Stomach (tissue), 8 donors: ENCODE measurements at regions not wholly inside any gene's neighbourhood (a gene's known extent, or its start where the extent isn't known, plus 50 kb on each side); places are given as distances from the start of the nearest gene placed in this dataset.

Source experiments
- DNase-seq, 2 donors: peaks; one replicate each; pipeline versions ENCODE4 v3.0.0 to v3.0.0-alpha.2; 2013 to 2019
- H3K27ac ChIP-seq, 5 donors: fragments of 200-600 bp in 4 of 5; sonication (generic) in 4 of 5; one replicate each; pipeline ENCODE4 v1.5.1; 2013 to 2019; ENCODE audit warnings: mild to moderate bottlenecking in 1 of 5, moderate library complexity in 1 of 5
- H3K27me3 ChIP-seq, 3 donors: fragments of 200-600 bp; sonication (generic); one replicate each; pipeline ENCODE4 v1.5.1; 2017 to 2019; ENCODE audit warnings: mixed run types in 1 of 3
- H3K36me3 ChIP-seq, 4 donors: fragments of 200-600 bp; sonication (generic); 1 replicate in 3 of 4; 2 replicates in 1 of 4; pipeline ENCODE4 v1.5.1; 2016 to 2019
- H3K4me1 ChIP-seq, 4 donors: fragments of 200-600 bp; sonication (generic); one replicate each; pipeline ENCODE4 v1.5.1; 2016 to 2019
- H3K4me3 ChIP-seq, 4 donors: fragments of 200-600 bp; sonication (generic) in 3 of 4; one replicate each; pipeline ENCODE4 v1.5.1; 2016 to 2019; ENCODE audit warnings: mild to moderate bottlenecking in 1 of 4
- H3K9me3 ChIP-seq, 4 donors: fragments of 200-600 bp; sonication (generic); one replicate each; pipeline ENCODE4 v1.5.1; 2016 to 2019
- CTCF ChIP-seq, 7 experiments: fragments of 450-650 bp in 4 of 7; fragments of 200-600 bp in 3 of 7; sonication (generic) in 3 of 7; IDR thresholded peaks; one replicate each; pipeline ENCODE4 v1.5.1; 2016 to 2019; ENCODE audit warnings: antibody characterized with exemption in 7 of 7, control low read depth in 2 of 7, mild to moderate bottlenecking in 1 of 7
- EP300 ChIP-seq: sonication (generic); formaldehyde crosslinking; IDR thresholded peaks from one replicate; pipeline ENCODE4 v1.6.1; 2017; ENCODE audit warnings: antibody characterized with exemption
- POLR2A ChIP-seq, 4 donors: fragments of 450-650 bp; IDR thresholded peaks; one replicate each; pipeline ENCODE4 v1.6.1; 2016; ENCODE audit warnings: antibody characterized with exemption in 4 of 4, control low read depth in 2 of 4, mild to moderate bottlenecking in 1 of 4, moderate library complexity in 1 of 4
- POLR2AphosphoS5 ChIP-seq, 3 donors: sonication (generic); formaldehyde crosslinking; IDR thresholded peaks; one replicate each; pipeline ENCODE4 v1.6.1; 2016; ENCODE audit warnings: antibody characterized with exemption in 3 of 3
- whole genome bisulfite sequencing, 5 donors: extraction: QIAGEN DNeasy Blood & Tissue Kit in 3 of 5; methylation state at CpG; one replicate each; pipeline versions ENCODE4 v1.1.5 to v1.1.7; 2013 to 2018; 5-methylcytosine and 5-hydroxymethylcytosine counted together
- intact Hi-C: fragments of 100-400 bp; cut with DNase I; formaldehyde crosslinking; loops from one replicate; pipeline ENCODE4 v1.15.1; 2023; ENCODE audit warnings: low total_unique reads
- donor health status: healthy with polysubstance abuse.
- donor health status: Bipolar disorder and iron deficiency.
- donor health status: healthy.

- TF ChIP-seq POLR2A (IDR thresholded peaks at IDR 0.05), result no peak
- H3K4me3 ChIP-seq, result no peak overlapping the region
- no peak for DNase-seq
- no peaks in the 10 kb centered on the region for H3K9me3 ChIP-seq
- 23 to 52% (median 32%) methylated on average over 1 of the region's 1 CpG for WGBS, 5 donors
- no peak overlapping the region for H3K27ac ChIP-seq
- H3K36me3 ChIP-seq, result no peaks in the 10 kb centered on the region
- H3K4me1 ChIP-seq, result no peaks in the 10 kb centered on the region
- H3K27me3 ChIP-seq, result peaks cover 0 to 5% (median 5%) of the 10 kb centered on the region in 3 donors
- intact Hi-C loops, result loop anchor here (10.0 kb wide), 1 partner anchor 1090 kb away; no protein-coding TSS in a partner anchor
Measured at GRCh38 chr14:62185078-62185477, 422.9 kb downstream of the SNAPC1 start.

- no peaks in the 10 kb centered on the region for H3K4me1 ChIP-seq
- WGBS, 5 donors, result 38 to 65% (median 55%) methylated on average over 2 of the region's 2 CpGs
- H3K27me3 ChIP-seq, result peaks cover 0 to 5% (median 5%) of the 10 kb centered on the region in 3 donors
- no peaks in the 10 kb centered on the region for H3K9me3 ChIP-seq
- H3K27ac ChIP-seq, result no peak overlapping the region
- no peaks in the 10 kb centered on the region for H3K36me3 ChIP-seq
- TF ChIP-seq CTCF (IDR thresholded peaks at IDR 0.05), result no peak
- TF ChIP-seq EP300, result no peak
- TF ChIP-seq POLR2AphosphoS5 (IDR thresholded peaks at IDR 0.05), result no peak
- TF ChIP-seq POLR2A (IDR thresholded peaks at IDR 0.05), result no peak
- no peak for DNase-seq
- no peak overlapping the region for H3K4me3 ChIP-seq
- intact Hi-C loops, result loop anchor here (10.0 kb wide), 1 partner anchor 1088 kb away; no protein-coding TSS in a partner anchor
Measured at GRCh38 chr14:62187265-62187664, 425.0 kb downstream of the SNAPC1 start.

GRCh38 chr14:62189698-62190097, 427.5 kb downstream of the SNAPC1 start:
- 0 to 48% (median 2%) methylated on average over 1 of the region's 1 CpG for WGBS, 5 donors

GRCh38 chr14:62206456-62206855, 444.2 kb downstream of the SNAPC1 start:
- no peaks in the 10 kb centered on the region for H3K36me3 ChIP-seq
- peaks cover 3 to 18% (median 15%) of the 10 kb centered on the region in 4 donors for H3K9me3 ChIP-seq
- no peaks in the 10 kb centered on the region for H3K27me3 ChIP-seq
- H3K27ac ChIP-seq, result no peak overlapping the region
- H3K4me3 ChIP-seq, result no peak overlapping the region
- TF ChIP-seq POLR2A (IDR thresholded peaks at IDR 0.05) (no peak), CTCF (IDR thresholded peaks at IDR 0.05) (no peak), EP300 (no peak), POLR2AphosphoS5 (IDR thresholded peaks at IDR 0.05) (no peak)
- intact Hi-C loops, result no loop called here
- DNase-seq, result no peak
- 52 to 65% (median 60%) methylated on average over 3 of the region's 3 CpGs for WGBS, 5 donors
- H3K4me1 ChIP-seq, result no peaks in the 10 kb centered on the region

More at GRCh38 chr14:62189698-62190097, 427.5 kb downstream of the SNAPC1 start:
- Histone ChIP-seq H3K4me3 (no peak overlapping the region), H3K36me3 (no peaks in the 10 kb centered on the region), H3K27ac (no peak overlapping the region), H3K4me1 (no peaks in the 10 kb centered on the region), H3K27me3 (peaks cover 0 to 5% (median 0%) of the 10 kb centered on the region in 3 donors), H3K9me3 (no peaks in the 10 kb centered on the region)
- intact Hi-C loops, result loop anchor here (10.0 kb wide), 1 partner anchor 1085 kb away; no protein-coding TSS in a partner anchor
- TF ChIP-seq CTCF (IDR thresholded peaks at IDR 0.05) (no peak), POLR2AphosphoS5 (IDR thresholded peaks at IDR 0.05) (no peak), EP300 (no peak), POLR2A (IDR thresholded peaks at IDR 0.05) (no peak)
- no peak for DNase-seq

GRCh38 chr14:62209287-62209899, 447.2 kb downstream of the SNAPC1 start:
- Histone ChIP-seq H3K9me3 (peaks cover 3 to 17% (median 14%) of the 10 kb centered on the region in 4 donors), H3K36me3 (no peaks in the 10 kb centered on the region), H3K4me1 (no peaks in the 10 kb centered on the region), H3K27ac (no peak overlapping the region), H3K27me3 (no peaks in the 10 kb centered on the region), H3K4me3 (no peak overlapping the region)
- WGBS, 5 donors, result 70 to 79% (median 74%) methylated on average over 3 of the region's 3 CpGs
- peak in 1 of 2 donors; percentile 2 for DNase-seq
- no peak for TF ChIP-seq EP300
- TF ChIP-seq CTCF (IDR thresholded peaks at IDR 0.05), result no peak
- TF ChIP-seq POLR2AphosphoS5 (IDR thresholded peaks at IDR 0.05), result no peak
- no peak for TF ChIP-seq POLR2A (IDR thresholded peaks at IDR 0.05)
- intact Hi-C loops, result no loop called here
